K562 (cell line): ENCODE measurements at regions not wholly inside any gene's neighbourhood (a gene's known extent, or its start where the extent isn't known, plus 50 kb on each side); places are given as distances from the start of the nearest gene placed in this dataset.

ENCODE experiments used
- ATAC-seq: fragments of 200-7000 bp; cut with Tn5 transposase; 3 replicates; pipeline ENCODE4 v1.9.1; 2020; ENCODE audit warnings: moderate library complexity
- BruUV-seq: library from RNA; stranded (reverse); fragments of 400-500 nt; replicated peaks from 2 replicates; lab custom pipeline; 2021; lab: Mats Ljungman, UMichigan
- CTCF ChIA-PET: fragments of 300-600 bp; formaldehyde crosslinking; extraction: SDS; loops from one replicate; lab custom pipeline; 2021; ENCODE audit warnings: low intra/inter-chr PET ratio; lab: Yijun Ruan, JAX
- POLR2A ChIA-PET: fragments of 300-600, 350-650 bp; sonication (Branson Sonifier 250); formaldehyde crosslinking; extraction: SDS; loops from one replicate; lab custom pipeline; 2021; ENCODE audit warnings: antibody characterized with exemption, inconsistent platforms; lab: Yijun Ruan, JAX
- DNase-seq, 4 experiments: peaks; one replicate each; pipeline versions ENCODE4 v3.0.0 to v3.0.0-alpha.2; 2011 to 2018; ENCODE audit warnings: low spot score in 3 of 4, mixed read lengths in 3 of 4; ENCODE audit errors: extremely low read depth in 1 of 4
- FAIRE-seq: peaks from 2 replicates; lab custom pipeline; 2011; peaks lifted over from hg19 to GRCh38; lab: Jason Lieb, UNC
- H2AFZ ChIP-seq: 2 replicates; pipeline ENCODE4 v1.6.0; 2011; ENCODE audit warnings: low read depth, low read length, control low read depth, inconsistent platforms
- H3K27ac ChIP-seq: fragments of 200-600 bp; 3 replicates; pipeline ENCODE4 v1.8.0; 2011; ENCODE audit warnings: low read depth, mild to moderate bottlenecking, control low read depth, inconsistent platforms, low read length, moderate library complexity, mixed read lengths; ENCODE audit errors: extremely low read depth
- H3K27me3 ChIP-seq, 2 experiments: fragments of 300-600 bp in 1 of 2; 2 replicates in 1 of 2; 3 replicates in 1 of 2; pipeline versions ENCODE4 v1.6.0 to v1.8.0; 2011; ENCODE audit warnings: inconsistent platforms in 2 of 2, low read length in 2 of 2, mild to moderate bottlenecking in 1 of 2, mixed read lengths in 1 of 2, moderate library complexity in 1 of 2; ENCODE audit not compliant: control insufficient read depth in 2 of 2, insufficient read depth in 2 of 2
- H3K36me3 ChIP-seq: fragments of 300-600 bp; 3 replicates; pipeline ENCODE4 v1.8.0; 2011; ENCODE audit warnings: mild to moderate bottlenecking, low read length, inconsistent platforms; ENCODE audit not compliant: control insufficient read depth, insufficient read depth
- H3K4me1 ChIP-seq, 2 experiments: fragments of 200-600 bp in 1 of 2; replicated peaks in 1 of 2; 2 replicates in 1 of 2; 3 replicates in 1 of 2; pipeline versions ENCODE4 v1.5.1 to v1.8.0; 2011; ENCODE audit warnings: inconsistent platforms in 2 of 2, low read length in 2 of 2, mild to moderate bottlenecking in 1 of 2, mixed read lengths in 1 of 2, moderate library complexity in 1 of 2; ENCODE audit not compliant: control insufficient read depth in 2 of 2, insufficient read depth in 2 of 2
- H3K4me2 ChIP-seq: 2 replicates; pipeline ENCODE4 v1.6.1; 2011; ENCODE audit warnings: low read length, control low read depth, inconsistent platforms, mixed read lengths; ENCODE audit not compliant: insufficient read depth
- H3K4me3 ChIP-seq: fragments of 200-600 bp; sonication (generic), shearing (Covaris generic); 2 replicates; pipeline ENCODE4 v1.5.1; 2016; ENCODE audit warnings: control low read depth, inconsistent platforms
- H3K79me2 ChIP-seq: fragments of 200-600 bp; 3 replicates; pipeline ENCODE4 v1.8.0; 2011; ENCODE audit warnings: low read length, inconsistent platforms; ENCODE audit not compliant: control insufficient read depth, insufficient read depth
- H3K9ac ChIP-seq, 2 experiments: 2 replicates each; pipeline versions ENCODE4 v1.6.0 to v1.6.1; 2011; ENCODE audit warnings: low read depth in 2 of 2, low read length in 2 of 2, control low read depth in 1 of 2, inconsistent platforms in 1 of 2, mild to moderate bottlenecking in 1 of 2, mixed read lengths in 1 of 2; ENCODE audit not compliant: insufficient read depth in 1 of 2
- H3K9me1 ChIP-seq: one replicate; pipeline ENCODE4 v1.6.0; 2011; ENCODE audit warnings: inconsistent platforms, mild to moderate bottlenecking, low read length, moderate library complexity; ENCODE audit not compliant: control insufficient read depth, insufficient read depth
- H3K9me3 ChIP-seq: replicated peaks from 2 replicates; pipeline ENCODE4 v1.5.1; 2011; ENCODE audit warnings: low read depth, low read length, inconsistent platforms; ENCODE audit not compliant: control insufficient read depth, insufficient read depth
- H4K20me1 ChIP-seq: replicated peaks from 2 replicates; pipeline ENCODE4 v1.6.1; 2011; ENCODE audit warnings: low read length, inconsistent platforms, mixed read lengths; ENCODE audit not compliant: control insufficient read depth, insufficient read depth
- BDP1 ChIP-seq: IDR thresholded peaks from 3 replicates; pipeline ENCODE4 v1.6.1; 2011; ENCODE audit not compliant: insufficient read length, insufficient read depth
- EGR1 ChIP-seq: fragments of 450-650 bp; conservative IDR thresholded peaks from 2 replicates; pipeline ENCODE4 v1.6.1; 2017; ENCODE audit warnings: mild to moderate bottlenecking
- FUS ChIP-seq: fragments of 200-400 bp; formaldehyde crosslinking; optimal IDR thresholded peaks from 2 replicates; pipeline ENCODE3; 2017; ENCODE audit warnings: low read depth, low read length
- HMGXB4 ChIP-seq: sonication (generic); formaldehyde crosslinking; IDR thresholded peaks from 2 replicates; pipeline ENCODE4 v1.8.1; 2023; ENCODE audit warnings: mild to moderate bottlenecking, missing genetic modification reagents
- HOXB6 ChIP-seq: fragments of 250-450 bp; sonication (Bioruptor Pico); IDR thresholded peaks from 2 replicates; pipeline ENCODE4 v1.5.1; 2022; ENCODE audit warnings: mild to moderate bottlenecking, borderline replicate concordance
- NR2C1 ChIP-seq, 2 experiments: fragments of 450-650 bp; IDR thresholded peaks; 2 replicates each; pipeline ENCODE4 v1.6.1; 2017; ENCODE audit warnings: mild to moderate bottlenecking in 2 of 2, antibody characterized with exemption in 1 of 2, inconsistent platforms in 1 of 2, missing compliant biosample characterization in 1 of 2, missing genetic modification characterization in 1 of 2
- POLR2A ChIP-seq: fragments of 450-650 bp; conservative IDR thresholded peaks from 2 replicates; pipeline ENCODE4 v1.6.1; 2016
- RBM15 ChIP-seq: fragments of 200-400 bp; formaldehyde crosslinking; IDR thresholded peaks from 2 replicates; pipeline ENCODE4 v1.6.1; 2018; ENCODE audit warnings: mild to moderate bottlenecking, low read length, moderate library complexity; ENCODE audit not compliant: insufficient read depth
- SNIP1 ChIP-seq: fragments of 450-650 bp; IDR thresholded peaks from 2 replicates; pipeline ENCODE4 v1.7.1; 2017; ENCODE audit warnings: low read depth, mild to moderate bottlenecking
- TAF9B ChIP-seq: fragments of 450-650 bp; IDR thresholded peaks from 2 replicates; pipeline ENCODE4 v1.6.1; 2018; ENCODE audit warnings: mild to moderate bottlenecking; ENCODE audit not compliant: partially characterized antibody
- YY1 ChIP-seq, 3 experiments: IDR thresholded peaks; 2 replicates each; pipeline ENCODE4 v1.6.1; 2011; ENCODE audit warnings: low read length in 2 of 3, mild to moderate bottlenecking in 2 of 3, moderate library complexity in 2 of 3, borderline replicate concordance in 1 of 3, control low read depth in 1 of 3, low read depth in 1 of 3; ENCODE audit not compliant: insufficient read depth in 3 of 3, insufficient replicate concordance in 2 of 3, control insufficient read depth in 1 of 3, insufficient read length in 1 of 3; ENCODE audit errors: extremely low read depth in 1 of 3
- WGBS: fragments of 100-300 bp; shearing (Covaris generic); methylation state at CpG from one replicate; pipeline ENCODE4 v1.1.6; 2016; ENCODE audit warnings: low coverage, mixed read lengths; ENCODE audit not compliant: insufficient coverage; ENCODE audit errors: missing lambda C conversion rate; 5-methylcytosine and 5-hydroxymethylcytosine counted together
- in situ Hi-C: fragments of 300-500 bp; cut with MboI; formaldehyde crosslinking; loops from 4 replicates; pipeline ENCODE4 v1.15.0; 2018; ENCODE audit warnings: inconsistent platforms, mixed read lengths
- intact Hi-C: fragments of 100-400 bp; cut with micrococcal nuclease; formaldehyde crosslinking; loops from 2 replicates; pipeline ENCODE4 v1.14.2; 2022
- TF ChIP-seq, protein P1 (sequence below): fragments of 250-450 bp; sonication (Bioruptor Pico); IDR thresholded peaks from 2 replicates; pipeline ENCODE4 v1.5.0; 2020; ENCODE audit warnings: mild to moderate bottlenecking
- TF ChIP-seq, protein P2 (sequence below): fragments of 450-650 bp; formaldehyde crosslinking; IDR thresholded peaks from 2 replicates; pipeline ENCODE4 v1.4.0; 2020; ENCODE audit warnings: mild to moderate bottlenecking, mixed read lengths
- TF ChIP-seq, protein P3 (sequence below): sonication (generic); formaldehyde crosslinking; IDR thresholded peaks from 2 replicates; pipeline ENCODE4 v1.9.0; 2022; ENCODE audit warnings: mild to moderate bottlenecking, missing genetic modification reagents

DNA sequence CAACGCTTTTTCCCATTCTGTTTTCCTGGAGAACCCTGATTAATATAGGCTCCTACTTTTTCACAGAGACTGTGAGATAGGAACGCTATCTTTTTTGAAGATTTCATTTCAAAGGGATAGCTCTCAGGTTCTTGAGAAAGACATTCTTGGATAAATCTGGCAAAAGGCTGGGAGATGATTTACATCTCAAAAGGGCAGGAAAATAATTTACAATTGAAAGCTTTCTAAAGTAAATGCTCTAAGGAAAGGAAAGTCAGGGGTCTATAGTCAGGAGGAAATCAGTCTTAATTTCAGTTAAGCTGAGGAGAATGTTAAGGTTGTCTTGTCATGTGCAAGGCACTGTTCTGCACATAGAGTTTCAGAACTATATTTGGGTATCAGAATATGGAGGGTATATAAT is 278.8 kb downstream of the KIF20B start (continued):
- TF ChIP-seq, protein P1, sequence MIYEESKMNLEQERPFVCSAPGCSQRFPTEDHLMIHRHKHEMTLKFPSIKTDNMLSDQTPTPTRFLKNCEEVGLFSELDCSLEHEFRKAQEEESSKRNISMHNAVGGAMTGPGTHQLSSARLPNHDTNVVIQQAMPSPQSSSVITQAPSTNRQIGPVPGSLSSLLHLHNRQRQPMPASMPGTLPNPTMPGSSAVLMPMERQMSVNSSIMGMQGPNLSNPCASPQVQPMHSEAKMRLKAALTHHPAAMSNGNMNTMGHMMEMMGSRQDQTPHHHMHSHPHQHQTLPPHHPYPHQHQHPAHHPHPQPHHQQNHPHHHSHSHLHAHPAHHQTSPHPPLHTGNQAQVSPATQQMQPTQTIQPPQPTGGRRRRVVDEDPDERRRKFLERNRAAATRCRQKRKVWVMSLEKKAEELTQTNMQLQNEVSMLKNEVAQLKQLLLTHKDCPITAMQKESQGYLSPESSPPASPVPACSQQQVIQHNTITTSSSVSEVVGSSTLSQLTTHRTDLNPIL (CRISPR knock-in tag): no peak

DNA sequence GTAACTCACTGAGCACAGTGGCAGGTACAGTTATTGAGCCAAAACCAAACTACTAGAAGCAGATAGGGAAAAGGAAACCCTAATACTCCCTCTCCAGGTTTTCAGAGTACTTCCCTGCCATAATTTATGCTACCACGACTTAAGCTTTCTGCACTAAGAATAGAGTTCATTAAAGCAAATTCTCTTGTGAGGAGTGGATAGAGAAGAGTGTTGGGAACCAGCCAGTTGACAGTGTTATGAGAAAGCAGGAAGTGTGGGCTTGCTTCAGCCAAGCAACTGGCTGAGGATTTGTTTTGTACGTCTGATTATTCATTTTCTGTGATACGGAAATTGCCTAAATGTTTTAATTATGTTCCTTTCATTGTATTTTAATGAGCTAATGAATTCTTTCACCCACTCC is 280.5 kb downstream of the KIF20B start:
- 0% methylated on average over 3 of the region's 3 CpGs for WGBS
- Histone ChIP-seq H3K27me3 (no peaks in the 10 kb centered on the region), H3K9ac (no peak overlapping the region), H3K36me3 (no peaks in the 10 kb centered on the region), H3K4me1 (no peaks in the 10 kb centered on the region), H3K9me1 (no peaks in the 10 kb centered on the region), H3K4me2 (no peak overlapping the region), H3K27ac (no peak overlapping the region), H3K4me3 (no peak overlapping the region), H4K20me1 (no peaks in the 10 kb centered on the region), H3K79me2 (no peaks in the 10 kb centered on the region), H3K9me3 (no peaks in the 10 kb centered on the region), H2AFZ (no peak overlapping the region)
- FAIRE-seq (no peak), ATAC-seq (no peak), DNase-seq (no peak)
- no TSS peak for BruUV-seq
- intact Hi-C loops: no loop called here
- POLR2A ChIA-PET: no interaction called here
- CTCF ChIA-PET: no interaction called here
- in situ Hi-C loops: no loop called here
- no peak for TF ChIP-seq BDP1
- TF ChIP-seq POLR2A: no peak
- no peak for TF ChIP-seq YY1 (IDR thresholded peaks at IDR 0.05; ENCODE audit: borderline replicate concordance in 1 of 3, control insufficient read depth in 1 of 3, extremely low read depth in 1 of 3, insufficient read depth in 3 of 3, insufficient read length in 1 of 3, insufficient replicate concordance in 2 of 3, low read depth in 1 of 3, low read length in 2 of 3)
- TF ChIP-seq SNIP1: no peak
- TF ChIP-seq, protein P2, sequence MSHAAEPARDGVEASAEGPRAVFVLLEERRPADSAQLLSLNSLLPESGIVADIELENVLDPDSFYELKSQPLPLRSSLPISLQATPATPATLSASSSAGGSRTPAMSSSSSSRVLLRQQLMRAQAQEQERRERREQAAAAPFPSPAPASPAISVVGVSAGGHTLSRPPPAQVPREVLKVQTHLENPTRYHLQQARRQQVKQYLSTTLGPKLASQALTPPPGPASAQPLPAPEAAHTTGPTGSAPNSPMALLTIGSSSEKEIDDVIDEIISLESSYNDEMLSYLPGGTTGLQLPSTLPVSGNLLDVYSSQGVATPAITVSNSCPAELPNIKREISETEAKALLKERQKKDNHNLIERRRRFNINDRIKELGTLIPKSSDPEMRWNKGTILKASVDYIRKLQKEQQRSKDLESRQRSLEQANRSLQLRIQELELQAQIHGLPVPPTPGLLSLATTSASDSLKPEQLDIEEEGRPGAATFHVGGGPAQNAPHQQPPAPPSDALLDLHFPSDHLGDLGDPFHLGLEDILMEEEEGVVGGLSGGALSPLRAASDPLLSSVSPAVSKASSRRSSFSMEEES: no peak
- TF ChIP-seq NR2C1 (IDR thresholded peaks at IDR 0.05): no peak
- no peak for TF ChIP-seq NR2C1 (tag; IDR thresholded peaks at IDR 0.05)
- no peak for TF ChIP-seq FUS
- no peak for TF ChIP-seq RBM15
- TF ChIP-seq EGR1: no peak
- TF ChIP-seq HMGXB4 (CRISPR knock-in tag): no peak
- no peak for TF ChIP-seq HOXB6 (CRISPR knock-in tag)
- TF ChIP-seq, protein P3, sequence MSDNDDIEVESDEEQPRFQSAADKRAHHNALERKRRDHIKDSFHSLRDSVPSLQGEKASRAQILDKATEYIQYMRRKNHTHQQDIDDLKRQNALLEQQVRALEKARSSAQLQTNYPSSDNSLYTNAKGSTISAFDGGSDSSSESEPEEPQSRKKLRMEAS: no peak
- no peak for TF ChIP-seq TAF9B
